ENCODE measurements at regions not wholly inside any gene's neighbourhood (a gene's known extent, or its start where the extent isn't known, plus 50 kb on each side); places are given as distances from the start of the nearest gene placed in this dataset.
"Not testable (repeated sequence)": the region's sequence is repeated elsewhere in the genome, so short reads cannot be mapped to it uniquely, and the experiment has no call there.

- Mint-ChIP-seq H3K4me1 (peaks cover 9% of the 10 kb centered on the region), H3K27me3 (no peaks in the 10 kb centered on the region), H3K27ac (no peak overlapping the region), H3K9me3 (no peaks in the 10 kb centered on the region), H3K36me3 (no peaks in the 10 kb centered on the region), H3K4me3 (no peak overlapping the region)
- ATAC-seq, result no peak
These were observed 132.3 kb downstream of the CSNK2A3 start for GRCh38 chr11:11220786-11221185.

- H3K4me3 Mint-ChIP-seq, result no peak overlapping the region
- no peak overlapping the region for H3K27ac Mint-ChIP-seq
- no peaks in the 10 kb centered on the region for H3K27me3 Mint-ChIP-seq
- no peaks in the 10 kb centered on the region for H3K36me3 Mint-ChIP-seq
- ATAC-seq, result no peak
- peaks cover 9% of the 10 kb centered on the region for H3K4me1 Mint-ChIP-seq
- no peaks in the 10 kb centered on the region for H3K9me3 Mint-ChIP-seq
These were observed 134.4 kb downstream of the CSNK2A3 start for GRCh38 chr11:11218629-11218986.

GRCh38 chr11:11217929-11218628 is 135.0 kb downstream of the CSNK2A3 start:
- Mint-ChIP-seq H3K4me3 (no peak overlapping the region), H3K4me1 (peaks cover 9% of the 10 kb centered on the region), H3K9me3 (no peaks in the 10 kb centered on the region), H3K27me3 (no peaks in the 10 kb centered on the region), H3K36me3 (no peaks in the 10 kb centered on the region), H3K27ac (no peak overlapping the region)
- ATAC-seq, result peak; percentile 59

- Mint-ChIP-seq H3K4me1 (peaks cover 9% of the 10 kb centered on the region), H3K9me3 (no peaks in the 10 kb centered on the region), H3K27me3 (no peaks in the 10 kb centered on the region), H3K4me3 (no peak overlapping the region), H3K36me3 (no peaks in the 10 kb centered on the region), H3K27ac (no peak overlapping the region)
- ATAC-seq, result no peak
These were observed 135.6 kb downstream of the CSNK2A3 start for GRCh38 chr11:11217289-11217928.

GRCh38 chr11:11215944-11216343 is 137.1 kb downstream of the CSNK2A3 start:
- no peak for ATAC-seq
- Mint-ChIP-seq H3K4me1 (peaks cover 9% of the 10 kb centered on the region), H3K9me3 (no peaks in the 10 kb centered on the region), H3K36me3 (no peaks in the 10 kb centered on the region), H3K27ac (no peak overlapping the region), H3K4me3 (no peak overlapping the region), H3K27me3 (no peaks in the 10 kb centered on the region)

GRCh38 chr11:11215058-11215815 is 137.8 kb downstream of the CSNK2A3 start:
- Mint-ChIP-seq H3K4me1 (peaks cover 9% of the 10 kb centered on the region), H3K27me3 (no peaks in the 10 kb centered on the region), H3K27ac (no peak overlapping the region), H3K9me3 (no peaks in the 10 kb centered on the region), H3K4me3 (no peak overlapping the region), H3K36me3 (no peaks in the 10 kb centered on the region)
- no peak for ATAC-seq

GRCh38 chr11:11213117-11213516 is 139.9 kb downstream of the CSNK2A3 start:
- Mint-ChIP-seq H3K4me1 (peaks cover 2% of the 10 kb centered on the region), H3K27ac (no peak overlapping the region), H3K36me3 (no peaks in the 10 kb centered on the region), H3K27me3 (no peaks in the 10 kb centered on the region), H3K4me3 (no peak overlapping the region), H3K9me3 (no peaks in the 10 kb centered on the region)
- no peak for ATAC-seq

- ATAC-seq, result no peak
- H3K4me3 Mint-ChIP-seq, result no peak overlapping the region
- no peaks in the 10 kb centered on the region for H3K9me3 Mint-ChIP-seq
- H3K27ac Mint-ChIP-seq, result no peak overlapping the region
- no peaks in the 10 kb centered on the region for H3K36me3 Mint-ChIP-seq
- H3K4me1 Mint-ChIP-seq, result no peaks in the 10 kb centered on the region
- peaks cover 6% of the 10 kb centered on the region for H3K27me3 Mint-ChIP-seq
These were observed 141.2 kb downstream of the CSNK2A3 start for GRCh38 chr11:11211888-11212287.

GRCh38 chr11:11211186-11211585 is 141.9 kb downstream of the CSNK2A3 start:
- Mint-ChIP-seq H3K4me3 (no peak overlapping the region), H3K36me3 (no peaks in the 10 kb centered on the region), H3K27ac (no peak overlapping the region), H3K27me3 (peaks cover 13% of the 10 kb centered on the region), H3K9me3 (no peaks in the 10 kb centered on the region), H3K4me1 (no peaks in the 10 kb centered on the region)
- ATAC-seq, result no peak

GRCh38 chr11:11210446-11210845 is 142.6 kb downstream of the CSNK2A3 start:
- Mint-ChIP-seq H3K4me1 (no peaks in the 10 kb centered on the region), H3K27me3 (peaks cover 14% of the 10 kb centered on the region), H3K4me3 (no peak overlapping the region), H3K9me3 (no peaks in the 10 kb centered on the region), H3K27ac (no peak overlapping the region), H3K36me3 (no peaks in the 10 kb centered on the region)
- no peak for ATAC-seq

- H3K36me3 Mint-ChIP-seq, result no peaks in the 10 kb centered on the region
- peaks cover 17% of the 10 kb centered on the region for H3K27me3 Mint-ChIP-seq
- H3K4me1 Mint-ChIP-seq, result no peaks in the 10 kb centered on the region
- no peaks in the 10 kb centered on the region for H3K9me3 Mint-ChIP-seq
- no peak overlapping the region for H3K4me3 Mint-ChIP-seq
- H3K27ac Mint-ChIP-seq, result no peak overlapping the region
- no peak for ATAC-seq
These were observed 143.1 kb downstream of the CSNK2A3 start for GRCh38 chr11:11209967-11210366.

- no peak for ATAC-seq
- Mint-ChIP-seq H3K36me3 (peaks cover 1% of the 10 kb centered on the region), H3K27me3 (peaks cover 25% of the 10 kb centered on the region), H3K9me3 (peaks cover under 1% of the 10 kb centered on the region), H3K4me1 (no peaks in the 10 kb centered on the region), H3K4me3 (no peak overlapping the region), H3K27ac (no peak overlapping the region)
These were observed 144.1 kb downstream of the CSNK2A3 start for GRCh38 chr11:11208994-11209393.

- H3K9me3 Mint-ChIP-seq, result peaks cover 7% of the 10 kb centered on the region
- H3K27me3 Mint-ChIP-seq, result peaks cover 37% of the 10 kb centered on the region
- no peak overlapping the region for H3K4me3 Mint-ChIP-seq
- H3K27ac Mint-ChIP-seq, result no peak overlapping the region
- no peaks in the 10 kb centered on the region for H3K4me1 Mint-ChIP-seq
- ATAC-seq, result no peak
- peaks cover 6% of the 10 kb centered on the region for H3K36me3 Mint-ChIP-seq
These were observed 145.6 kb downstream of the CSNK2A3 start for GRCh38 chr11:11207428-11207827.

GRCh38 chr11:11206484-11206883 is 146.6 kb downstream of the CSNK2A3 start:
- peaks cover 37% of the 10 kb centered on the region for H3K27me3 Mint-ChIP-seq
- H3K27ac Mint-ChIP-seq, result no peak overlapping the region
- no peaks in the 10 kb centered on the region for H3K4me1 Mint-ChIP-seq
- ATAC-seq, result no peak
- peaks cover 6% of the 10 kb centered on the region for H3K36me3 Mint-ChIP-seq
- H3K4me3 Mint-ChIP-seq, result no peak overlapping the region
- H3K9me3 Mint-ChIP-seq, result peaks cover 7% of the 10 kb centered on the region

- peaks cover 11% of the 10 kb centered on the region for H3K9me3 Mint-ChIP-seq
- no peaks in the 10 kb centered on the region for H3K4me1 Mint-ChIP-seq
- H3K36me3 Mint-ChIP-seq, result peaks cover 6% of the 10 kb centered on the region
- no peak overlapping the region for H3K4me3 Mint-ChIP-seq
- H3K27me3 Mint-ChIP-seq, result peaks cover 36% of the 10 kb centered on the region
- ATAC-seq, result no peak
- H3K27ac Mint-ChIP-seq, result no peak overlapping the region
These were observed 150.2 kb downstream of the CSNK2A3 start for GRCh38 chr11:11202885-11203284.

GRCh38 chr11:11201302-11201701 is 151.7 kb downstream of the CSNK2A3 start:
- Mint-ChIP-seq H3K27me3 (peaks cover 26% of the 10 kb centered on the region), H3K9me3 (peaks cover 11% of the 10 kb centered on the region)
- ATAC-seq, H3K27ac Mint-ChIP-seq, H3K36me3 Mint-ChIP-seq, H3K4me3 Mint-ChIP-seq, H3K4me1 Mint-ChIP-seq: not testable (repeated sequence)

Measured in stimulated activated memory B cell treated with anti-CD40 and anti-IgM and Interleukin-4, amounts not matched to agents 10 μg/mL and 1 μg/mL and 100 μg/mL, for 72 hours (primary cell).